Osteoblast (primary cell): ENCODE measurements at regions not wholly inside any gene's neighbourhood (a gene's known extent, or its start where the extent isn't known, plus 50 kb on each side); places are given as distances from the start of the nearest gene placed in this dataset.

Experiments used
- DNase-seq: peaks from one replicate; pipeline ENCODE4 v3.0.0; 2011; ENCODE audit warnings: low spot score, mixed read lengths; ENCODE audit not compliant: insufficient read length; ENCODE audit errors: missing footprints
- H2AFZ ChIP-seq: 2 replicates; pipeline ENCODE4 v1.6.0; 2011; ENCODE audit warnings: mild to moderate bottlenecking, low read length
- H3K27ac ChIP-seq: 2 replicates; pipeline ENCODE4 v1.5.1; 2011; ENCODE audit warnings: mild to moderate bottlenecking, low read depth, low read length, moderate library complexity
- H3K27me3 ChIP-seq: 2 replicates; pipeline ENCODE4 v1.6.0; 2012; ENCODE audit warnings: mild to moderate bottlenecking, control low read depth, inconsistent platforms, low read length, moderate library complexity; ENCODE audit not compliant: insufficient read depth
- H3K36me3 ChIP-seq: 2 replicates; pipeline ENCODE4 v1.5.1; 2011; ENCODE audit warnings: mild to moderate bottlenecking, low read length, control low read depth, moderate library complexity; ENCODE audit not compliant: insufficient read depth
- H3K4me1 ChIP-seq: 2 replicates; pipeline ENCODE4 v1.5.1; 2011; ENCODE audit warnings: mild to moderate bottlenecking, low read length, control low read depth, moderate library complexity; ENCODE audit not compliant: insufficient read depth
- H3K4me2 ChIP-seq: 2 replicates; pipeline ENCODE4 v1.6.0; 2011; ENCODE audit warnings: mild to moderate bottlenecking, low read length; ENCODE audit not compliant: insufficient read depth
- H3K4me3 ChIP-seq: fragments of 200-600 bp; sonication (generic); 3 replicates; pipeline ENCODE4 v1.5.1; 2012; ENCODE audit warnings: mild to moderate bottlenecking, low read length, inconsistent platforms; ENCODE audit not compliant: insufficient read depth
- H3K79me2 ChIP-seq: 2 replicates; pipeline ENCODE4 v1.6.0; 2012; ENCODE audit warnings: mild to moderate bottlenecking, low read length, control low read depth, inconsistent platforms; ENCODE audit not compliant: insufficient read depth
- H3K9me3 ChIP-seq: 2 replicates; pipeline ENCODE4 v1.5.1; 2011; ENCODE audit warnings: low read depth, low read length, control low read depth
- H4K20me1 ChIP-seq: 2 replicates; pipeline ENCODE4 v1.6.0; 2012; ENCODE audit warnings: mild to moderate bottlenecking, low read length, control low read depth; ENCODE audit not compliant: insufficient read depth
- CTCF ChIP-seq: IDR thresholded peaks from 2 replicates; pipeline ENCODE4 v1.5.1; 2011; ENCODE audit warnings: mild to moderate bottlenecking, low read depth, low read length, moderate library complexity; ENCODE audit errors: extremely low read depth

GRCh38 chr13:72645521-72645920, 81.9 kb downstream of the MZT1 start:
- Histone ChIP-seq H3K79me2 (no peaks in the 10 kb centered on the region), H3K4me1 (no peaks in the 10 kb centered on the region), H3K27ac (no peak overlapping the region), H3K27me3 (no peaks in the 10 kb centered on the region), H3K36me3 (no peaks in the 10 kb centered on the region), H2AFZ (no peak overlapping the region), H4K20me1 (no peaks in the 10 kb centered on the region), H3K4me2 (no peak overlapping the region), H3K9me3 (no peaks in the 10 kb centered on the region), H3K4me3 (no peak overlapping the region)
- TF ChIP-seq CTCF, result no peak
- no peak for DNase-seq

- Histone ChIP-seq H3K9me3 (no peaks in the 10 kb centered on the region), H3K27me3 (no peaks in the 10 kb centered on the region), H3K4me2 (no peak overlapping the region), H3K79me2 (no peaks in the 10 kb centered on the region), H3K4me1 (no peaks in the 10 kb centered on the region), H3K27ac (no peak overlapping the region), H3K36me3 (no peaks in the 10 kb centered on the region), H3K4me3 (no peak overlapping the region), H2AFZ (no peak overlapping the region), H4K20me1 (no peaks in the 10 kb centered on the region)
- DNase-seq, result peak; percentile 89
- TF ChIP-seq CTCF, result peak; percentile 77
Observed at GRCh38 chr13:72643311-72643989, 84.0 kb downstream of the MZT1 start.

- H3K4me3 ChIP-seq, result no peak overlapping the region
- H3K79me2 ChIP-seq, result no peaks in the 10 kb centered on the region
- H4K20me1 ChIP-seq, result no peaks in the 10 kb centered on the region
- no peak overlapping the region for H3K4me2 ChIP-seq
- DNase-seq, result no peak
- H3K27ac ChIP-seq, result no peak overlapping the region
- no peaks in the 10 kb centered on the region for H3K36me3 ChIP-seq
- no peaks in the 10 kb centered on the region for H3K4me1 ChIP-seq
- H3K27me3 ChIP-seq, result no peaks in the 10 kb centered on the region
- H2AFZ ChIP-seq, result no peak overlapping the region
- no peaks in the 10 kb centered on the region for H3K9me3 ChIP-seq
- TF ChIP-seq CTCF, result no peak
Observed at GRCh38 chr13:72639377-72639776, 88.1 kb downstream of the MZT1 start.

GRCh38 chr13:72638059-72638815, 89.2 kb downstream of the MZT1 start:
- Histone ChIP-seq H4K20me1 (no peaks in the 10 kb centered on the region), H3K9me3 (no peaks in the 10 kb centered on the region), H3K4me2 (no peak overlapping the region), H3K36me3 (no peaks in the 10 kb centered on the region), H3K27me3 (no peaks in the 10 kb centered on the region), H3K79me2 (no peaks in the 10 kb centered on the region), H3K27ac (no peak overlapping the region), H3K4me3 (no peak overlapping the region), H3K4me1 (no peaks in the 10 kb centered on the region), H2AFZ (no peak overlapping the region)
- DNase-seq, result no peak
- no peak for TF ChIP-seq CTCF
